H1 (cell line): ENCODE measurements at regions not wholly inside any gene's neighbourhood (a gene's known extent, or its start where the extent isn't known, plus 50 kb on each side); places are given as distances from the start of the nearest gene placed in this dataset.

ENCODE experiments used
- CTCF ChIA-PET: fragments of 300-600 bp; sonication (Branson Sonifier 250); formaldehyde crosslinking; loops from one replicate; lab custom pipeline; 2021; ENCODE audit not compliant: partially characterized antibody; lab: Charles Lee
- POLR2A ChIA-PET: fragments of 300-600 bp; sonication (Branson Sonifier 250); formaldehyde crosslinking; loops from one replicate; lab custom pipeline; 2021; ENCODE audit warnings: inconsistent platforms; ENCODE audit not compliant: partially characterized antibody; lab: Charles Lee
- DNase-seq, 2 experiments: peaks; one replicate each; pipeline versions ENCODE4 v3.0.0 to v3.0.0-alpha.2; 2010 to 2022; ENCODE audit warnings: low spot score in 2 of 2, low read depth in 1 of 2, mixed read lengths in 1 of 2
- FAIRE-seq: peaks from 2 replicates; lab custom pipeline; 2011; peaks lifted over from hg19 to GRCh38; lab: Jason Lieb, UNC
- H2AFZ ChIP-seq: 2 replicates; pipeline ENCODE4 v1.8.1; 2012; ENCODE audit warnings: low read length, inconsistent platforms
- H2AK5ac ChIP-seq: 2 replicates; pipeline ENCODE4 v1.6.1; 2013; ENCODE audit warnings: low read depth, low read length
- H2BK120ac ChIP-seq: replicated peaks from 2 replicates; pipeline ENCODE3; 2013; ENCODE audit warnings: low read depth, low read length, inconsistent platforms
- H2BK12ac ChIP-seq: 2 replicates; pipeline ENCODE4 v1.6.1; 2013; ENCODE audit warnings: low read depth, low read length
- H2BK15ac ChIP-seq: 2 replicates; pipeline ENCODE4 v1.6.1; 2013; ENCODE audit warnings: low read length
- H2BK20ac ChIP-seq: 2 replicates; pipeline ENCODE4 v1.6.1; 2013; ENCODE audit warnings: low read length
- H2BK5ac ChIP-seq: 2 replicates; pipeline ENCODE4 v1.6.1; 2013; ENCODE audit warnings: low read depth, low read length
- H3K14ac ChIP-seq: 2 replicates; pipeline ENCODE4 v1.6.1; 2013; ENCODE audit warnings: inconsistent platforms; ENCODE audit not compliant: insufficient read length
- H3K18ac ChIP-seq: 2 replicates; pipeline ENCODE4 v1.6.1; 2013; ENCODE audit warnings: low read length; ENCODE audit errors: extremely low read depth
- H3K23ac ChIP-seq: 2 replicates; pipeline ENCODE4 v1.6.1; 2013; ENCODE audit warnings: inconsistent platforms; ENCODE audit not compliant: insufficient read length
- H3K23me2 ChIP-seq: 2 replicates; pipeline ENCODE4 v1.6.1; 2013; ENCODE audit warnings: low read depth, low read length
- H3K27ac ChIP-seq: 2 replicates; pipeline ENCODE4 v1.6.1; 2011; ENCODE audit warnings: low read depth, low read length, inconsistent platforms
- H3K27me3 ChIP-seq, 4 experiments: replicated peaks in 1 of 4; 1 replicate in 1 of 4; 2 replicates in 3 of 4; pipeline versions ENCODE4 v1.6.1 to v1.8.1; 2011 to 2013; ENCODE audit warnings: low read length in 3 of 4, mild to moderate bottlenecking in 3 of 4, inconsistent platforms in 2 of 4, mixed read lengths in 2 of 4, moderate library complexity in 1 of 4; ENCODE audit not compliant: control insufficient read depth in 3 of 4, insufficient read depth in 3 of 4; ENCODE audit errors: extremely low read depth in 1 of 4
- H3K36me3 ChIP-seq, 4 experiments: 2 replicates each; pipeline versions ENCODE4 v1.6.1 to v1.8.1; 2011 to 2013; ENCODE audit warnings: mild to moderate bottlenecking in 4 of 4, low read length in 3 of 4, moderate library complexity in 2 of 4, control low read depth in 1 of 4, inconsistent platforms in 1 of 4; ENCODE audit not compliant: insufficient read depth in 4 of 4, control insufficient read depth in 2 of 4
- H3K4ac ChIP-seq: replicated peaks from 2 replicates; pipeline ENCODE3; 2013; ENCODE audit warnings: low read length, low read depth, mixed read lengths, inconsistent platforms; ENCODE audit not compliant: insufficient read length
- H3K4me1 ChIP-seq, 4 experiments: replicated peaks in 1 of 4; 1 replicate in 1 of 4; 2 replicates in 3 of 4; pipeline versions ENCODE4 v1.6.1 to v1.8.1; 2011 to 2013; ENCODE audit warnings: low read length in 3 of 4, inconsistent platforms in 2 of 4, mixed read lengths in 1 of 4; ENCODE audit not compliant: insufficient read depth in 4 of 4, control insufficient read depth in 3 of 4
- H3K4me2 ChIP-seq, 2 experiments: 2 replicates each; pipeline versions ENCODE4 v1.6.1 to v1.8.1; 2011 to 2013; ENCODE audit warnings: low read depth in 2 of 2, low read length in 2 of 2, control low read depth in 1 of 2, inconsistent platforms in 1 of 2, mild to moderate bottlenecking in 1 of 2; ENCODE audit not compliant: insufficient read depth in 1 of 2
- H3K4me3 ChIP-seq, 4 experiments: fragments of 200-600, 300-600 bp in 1 of 4; sonication (generic), shearing (Covaris generic), sonication (Bioruptor Twin) in 1 of 4; 2 replicates each; pipeline versions ENCODE4 v1.5.1 to v1.8.1; 2011 to 2016; ENCODE audit warnings: low read length in 4 of 4, low read depth in 3 of 4, control low read depth in 2 of 4, inconsistent platforms in 2 of 4, mild to moderate bottlenecking in 2 of 4, mixed read lengths in 1 of 4, moderate library complexity in 1 of 4; ENCODE audit not compliant: insufficient read depth in 2 of 4; ENCODE audit errors: extremely low read depth in 1 of 4
- H3K56ac ChIP-seq: replicated peaks from 2 replicates; pipeline ENCODE3; 2013; ENCODE audit warnings: low read depth, mild to moderate bottlenecking, mixed read lengths, low read length, inconsistent platforms; ENCODE audit not compliant: insufficient read length
- H3K79me1 ChIP-seq: 2 replicates; pipeline ENCODE4 v1.6.1; 2013; ENCODE audit warnings: low read depth, low read length, control low read depth
- H3K79me2 ChIP-seq, 2 experiments: 2 replicates each; pipeline versions ENCODE4 v1.6.1 to v1.8.1; 2012 to 2013; ENCODE audit warnings: low read length in 2 of 2, mild to moderate bottlenecking in 2 of 2, inconsistent platforms in 1 of 2; ENCODE audit not compliant: insufficient read depth in 2 of 2, control insufficient read depth in 1 of 2
- H3K9ac ChIP-seq, 4 experiments: replicated peaks in 1 of 4; 1 replicate in 1 of 4; 2 replicates in 3 of 4; pipeline versions ENCODE4 v1.6.1 to v1.8.1; 2011 to 2013; ENCODE audit warnings: low read depth in 3 of 4, low read length in 3 of 4, control low read depth in 2 of 4, mild to moderate bottlenecking in 2 of 4, moderate library complexity in 2 of 4, inconsistent platforms in 1 of 4; ENCODE audit errors: extremely low read depth in 1 of 4
- H3K9me3 ChIP-seq, 2 experiments: 2 replicates each; pipeline versions ENCODE4 v1.6.1 to v1.8.1; 2012 to 2013; ENCODE audit warnings: mild to moderate bottlenecking in 2 of 2, moderate library complexity in 2 of 2, control low read depth in 1 of 2, inconsistent platforms in 1 of 2, low read depth in 1 of 2, low read length in 1 of 2, mixed read lengths in 1 of 2; ENCODE audit not compliant: insufficient read depth in 2 of 2
- H4K20me1 ChIP-seq, 2 experiments: replicated peaks in 1 of 2; 2 replicates each; pipeline versions ENCODE3 to v1.8.1; 2011 to 2013; ENCODE audit warnings: inconsistent platforms in 2 of 2, low read length in 2 of 2, mild to moderate bottlenecking in 1 of 2; ENCODE audit not compliant: insufficient read depth in 2 of 2, control insufficient read depth in 1 of 2
- H4K5ac ChIP-seq: 2 replicates; pipeline ENCODE4 v1.6.1; 2013; ENCODE audit warnings: low read length, low read depth, mixed read lengths, inconsistent platforms; ENCODE audit not compliant: insufficient read length
- H4K8ac ChIP-seq: 2 replicates; pipeline ENCODE4 v1.8.0; 2013; ENCODE audit warnings: mild to moderate bottlenecking, moderate library complexity, low read length, inconsistent platforms; ENCODE audit not compliant: insufficient read depth; ENCODE audit errors: extremely low read depth
- H4K91ac ChIP-seq: replicated peaks from 2 replicates; pipeline ENCODE3; 2013; ENCODE audit warnings: low read length, mixed read lengths, inconsistent platforms; ENCODE audit not compliant: insufficient read length
- BACH1 ChIP-seq: IDR thresholded peaks from 2 replicates; pipeline ENCODE4 v1.6.1; 2012; ENCODE audit warnings: low read length, improper control_type of control experiment
- CBX8 ChIP-seq: fragments of 300-800, 300-1000 bp; sonication (generic); IDR thresholded peaks from 2 replicates; pipeline ENCODE4 v1.7.1; 2016; ENCODE audit warnings: low read depth, low read length, borderline replicate concordance
- CHD2 ChIP-seq: IDR thresholded peaks from 2 replicates; pipeline ENCODE4 v1.6.1; 2012; ENCODE audit warnings: low read length, improper control_type of control experiment
- EZH2 ChIP-seq: fragments of 200-600 bp; sonication (generic); IDR thresholded peaks from 2 replicates; pipeline ENCODE4 v1.7.1; 2012; ENCODE audit warnings: low read depth, mild to moderate bottlenecking, moderate library complexity, low read length, inconsistent platforms; ENCODE audit not compliant: severe bottlenecking
- FOSL1 ChIP-seq: IDR thresholded peaks from 2 replicates; pipeline ENCODE4 v1.6.1; 2011; ENCODE audit warnings: mild to moderate bottlenecking, low read depth, low read length, moderate library complexity; ENCODE audit not compliant: insufficient read depth
- GABPA ChIP-seq: IDR thresholded peaks from 2 replicates; pipeline ENCODE4 v1.6.1; 2011; ENCODE audit warnings: mild to moderate bottlenecking, low read length, moderate library complexity, borderline replicate concordance; ENCODE audit not compliant: insufficient read depth
- KDM4A ChIP-seq: IDR thresholded peaks from one replicate; pipeline ENCODE4 v1.7.1; 2012; ENCODE audit warnings: low read depth, mild to moderate bottlenecking, moderate library complexity, low read length, inconsistent platforms; ENCODE audit not compliant: severe bottlenecking
- KDM5A ChIP-seq: fragments of 200-600 bp; IDR thresholded peaks from 2 replicates; pipeline ENCODE4 v1.7.1; 2012; ENCODE audit warnings: mild to moderate bottlenecking, low read length, inconsistent platforms, mixed read lengths
- MAX ChIP-seq: IDR thresholded peaks from 2 replicates; pipeline ENCODE4 v1.6.1; 2012; ENCODE audit warnings: inconsistent platforms
- NANOG ChIP-seq: IDR thresholded peaks from 2 replicates; pipeline ENCODE4 v1.6.1; 2011; ENCODE audit warnings: low read length, low read depth, mild to moderate bottlenecking, inconsistent platforms; ENCODE audit not compliant: insufficient read depth, poor library complexity, severe bottlenecking
- POLR2A ChIP-seq, 2 experiments: IDR thresholded peaks; 1 replicate in 1 of 2; 2 replicates in 1 of 2; pipeline ENCODE4 v1.6.1; 2011; ENCODE audit warnings: low read depth in 2 of 2, low read length in 2 of 2, mild to moderate bottlenecking in 2 of 2; ENCODE audit errors: control extremely low read depth in 1 of 2
- RAD21 ChIP-seq, 2 experiments: IDR thresholded peaks in 1 of 2; conservative IDR thresholded peaks in 1 of 2; 2 replicates each; pipeline ENCODE4 v1.6.1; 2011; ENCODE audit warnings: low read depth in 2 of 2, low read length in 2 of 2, improper control_type of control experiment in 1 of 2, inconsistent platforms in 1 of 2, mild to moderate bottlenecking in 1 of 2, moderate library complexity in 1 of 2
- SIRT6 ChIP-seq: IDR thresholded peaks from one replicate; pipeline ENCODE4 v1.7.1; 2012; ENCODE audit warnings: low read length, inconsistent platforms
- SIX5 ChIP-seq: IDR thresholded peaks from 2 replicates; pipeline ENCODE4 v1.6.1; 2011; ENCODE audit warnings: mild to moderate bottlenecking, low read depth, low read length
- TCF12 ChIP-seq: IDR thresholded peaks from 2 replicates; pipeline ENCODE4 v1.6.1; 2011; ENCODE audit warnings: low read depth, mild to moderate bottlenecking, low read length
- ZNF274 ChIP-seq: IDR thresholded peaks from 2 replicates; pipeline ENCODE4 v1.7.0; 2012; ENCODE audit warnings: low read length, borderline replicate concordance; ENCODE audit errors: extremely low read depth

GRCh38 chr5:148734518-148734917 is 80.2 kb upstream of the HTR4 start:
- H4K5ac ChIP-seq: no peak overlapping the region
- POLR2A ChIA-PET: interaction anchor here (0.7 kb wide), 1 partner anchor 883 kb away, joined by 3 read pairs; no protein-coding TSS in a partner anchor
- TF ChIP-seq KDM4A: no peak
- TF ChIP-seq CHD2: no peak
- TF ChIP-seq RAD21 (IDR thresholded peaks at IDR 0.05 in 1 of 2, conservative IDR thresholded peaks at IDR 0.05 in 1 of 2; ENCODE audit: low read depth in 2 of 2, low read length in 2 of 2): no peak
- TF ChIP-seq SIX5: no peak
- no peak for TF ChIP-seq CBX8
- TF ChIP-seq EZH2: no peak
- TF ChIP-seq BACH1: no peak
- TF ChIP-seq SIRT6: no peak
- TF ChIP-seq TCF12: no peak
- TF ChIP-seq KDM5A: no peak
- TF ChIP-seq NANOG: no peak
- no peak for TF ChIP-seq POLR2A (IDR thresholded peaks at IDR 0.05; ENCODE audit: control extremely low read depth in 1 of 2, low read depth in 2 of 2, low read length in 2 of 2)
- no peak for TF ChIP-seq ZNF274
- no peak for TF ChIP-seq FOSL1
- no peak for TF ChIP-seq GABPA
- no peak for TF ChIP-seq MAX

More at GRCh38 chr5:148734518-148734917, 80.2 kb upstream of the HTR4 start:
- H3K36me3 ChIP-seq: no peaks in the 10 kb centered on the region
- H2AFZ ChIP-seq: no peak overlapping the region
- no peaks in the 10 kb centered on the region for H3K4me1 ChIP-seq
- H3K4me2 ChIP-seq: no peak overlapping the region
- H4K20me1 ChIP-seq: no peaks in the 10 kb centered on the region
- H3K18ac ChIP-seq: no peak overlapping the region
- no peaks in the 10 kb centered on the region for H3K9me3 ChIP-seq
- no peaks in the 10 kb centered on the region for H3K27me3 ChIP-seq
- H2BK12ac ChIP-seq: no peak overlapping the region
- H3K27ac ChIP-seq: no peak overlapping the region
- H3K14ac ChIP-seq: no peak overlapping the region
- CTCF ChIA-PET: interaction anchor here (0.7 to 24.0 kb wide), 36 partner anchors 7 to 550 kb away, joined by 3 to 444 read pairs (median 6); no protein-coding TSS in a partner anchor
- H2AK5ac ChIP-seq: no peak overlapping the region
- FAIRE-seq: no peak
- no peak overlapping the region for H3K9ac ChIP-seq
- no peaks in the 10 kb centered on the region for H3K79me2 ChIP-seq
- H2BK15ac ChIP-seq: no peak overlapping the region
- no peak overlapping the region for H2BK20ac ChIP-seq
- H4K8ac ChIP-seq: no peak overlapping the region
- H2BK120ac ChIP-seq: no peak overlapping the region
- no peak overlapping the region for H3K56ac ChIP-seq
- H3K23me2 ChIP-seq: no peaks in the 10 kb centered on the region
- no peak overlapping the region for H3K4ac ChIP-seq
- no peak overlapping the region for H4K91ac ChIP-seq
- no peak overlapping the region for H2BK5ac ChIP-seq
- no peaks in the 10 kb centered on the region for H3K79me1 ChIP-seq
- no peak overlapping the region for H3K4me3 ChIP-seq
- DNase-seq: no peak
- no peak overlapping the region for H3K23ac ChIP-seq
